Medulla oblongata (tissue), 1 donor: ENCODE measurements at regions not wholly inside any gene's neighbourhood (a gene's known extent, or its start where the extent isn't known, plus 50 kb on each side); places are given as distances from the start of the nearest gene placed in this dataset.
"Not testable (repeated sequence)": the region's sequence is repeated elsewhere in the genome, so short reads cannot be mapped to it uniquely, and the experiment has no call there.

Experiments used
- DNase-seq: peaks from one replicate; pipeline ENCODE4 v3.0.0-alpha.2; 2015; ENCODE audit errors: extremely low spot score

GRCh38 chr3:79968418-79968817, 200.6 kb upstream of the ROBO1 start:
- no peak for DNase-seq

- DNase-seq: no peak
Measured at GRCh38 chr3:79960594-79960993, 192.8 kb upstream of the ROBO1 start.

- DNase-seq: no peak
Measured at GRCh38 chr3:79957066-79957465, 189.3 kb upstream of the ROBO1 start.

DNA sequence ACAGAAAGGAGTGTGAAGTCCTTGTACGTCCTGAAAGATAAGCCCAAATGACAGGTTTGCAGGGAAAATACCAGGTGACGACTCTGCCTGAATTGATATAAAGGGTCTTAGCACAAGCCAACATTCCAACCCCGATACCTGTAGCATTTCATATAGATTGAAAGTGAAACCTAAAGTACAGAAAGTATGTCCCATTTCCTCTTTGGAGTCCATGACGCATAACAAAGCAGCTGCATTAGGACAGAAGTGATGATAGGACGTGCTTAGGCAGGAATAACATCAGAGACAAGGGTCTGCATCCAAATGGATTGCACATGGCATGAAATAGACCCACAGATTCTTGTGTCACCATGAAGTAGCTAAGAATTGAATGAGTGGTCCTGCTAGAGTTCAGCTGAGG, 187.0 kb upstream of the ROBO1 start:
- no peak for DNase-seq

- DNase-seq: no peak
Measured at GRCh38 chr3:79953591-79954101, 185.8 kb upstream of the ROBO1 start.

GRCh38 chr3:79951426-79951825, 183.6 kb upstream of the ROBO1 start:
- DNase-seq: not testable (repeated sequence)

- no peak for DNase-seq
Measured at GRCh38 chr3:79947957-79948356, 180.2 kb upstream of the ROBO1 start.

DNA sequence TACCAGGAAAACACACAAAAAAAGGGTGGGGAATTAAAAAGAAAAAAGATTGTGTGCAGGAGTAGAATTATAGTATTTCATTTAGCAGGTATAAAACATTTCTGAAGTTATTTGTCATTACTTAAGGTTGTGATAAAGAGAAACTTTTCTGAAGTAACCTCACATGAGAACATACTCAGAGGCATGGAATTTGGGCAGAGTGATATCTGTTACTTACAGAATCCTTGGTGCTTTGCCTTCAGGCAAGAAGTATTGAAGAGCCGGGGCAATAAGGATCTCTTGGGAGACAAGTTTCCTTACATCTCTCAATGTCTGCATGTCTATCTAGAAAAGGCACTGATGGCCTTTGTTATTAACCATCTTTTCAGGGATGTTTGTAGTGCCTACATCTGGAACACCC, 179.7 kb upstream of the ROBO1 start:
- DNase-seq: no peak

DNA sequence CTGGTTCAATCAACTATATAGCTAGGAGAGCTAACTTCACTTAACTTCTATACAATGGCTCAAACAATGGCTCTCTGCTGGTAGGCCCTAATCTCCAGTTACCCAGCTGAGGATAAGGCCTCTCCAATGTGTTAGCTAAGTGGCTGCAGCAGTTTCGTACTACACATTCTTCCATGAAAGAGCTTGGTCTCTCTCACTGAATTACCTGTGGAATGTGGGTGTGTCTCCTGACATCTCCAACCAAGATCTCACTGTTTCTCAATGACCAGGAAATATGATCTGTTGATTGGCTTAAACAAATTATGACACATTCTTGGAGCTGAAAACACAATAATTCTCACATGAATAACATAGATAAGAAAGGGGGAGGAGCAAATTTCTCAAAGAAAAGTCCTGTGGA, 169.8 kb upstream of the ROBO1 start:
- DNase-seq: no peak

GRCh38 chr3:79930196-79930595, 162.4 kb upstream of the ROBO1 start:
- no peak for DNase-seq

DNA sequence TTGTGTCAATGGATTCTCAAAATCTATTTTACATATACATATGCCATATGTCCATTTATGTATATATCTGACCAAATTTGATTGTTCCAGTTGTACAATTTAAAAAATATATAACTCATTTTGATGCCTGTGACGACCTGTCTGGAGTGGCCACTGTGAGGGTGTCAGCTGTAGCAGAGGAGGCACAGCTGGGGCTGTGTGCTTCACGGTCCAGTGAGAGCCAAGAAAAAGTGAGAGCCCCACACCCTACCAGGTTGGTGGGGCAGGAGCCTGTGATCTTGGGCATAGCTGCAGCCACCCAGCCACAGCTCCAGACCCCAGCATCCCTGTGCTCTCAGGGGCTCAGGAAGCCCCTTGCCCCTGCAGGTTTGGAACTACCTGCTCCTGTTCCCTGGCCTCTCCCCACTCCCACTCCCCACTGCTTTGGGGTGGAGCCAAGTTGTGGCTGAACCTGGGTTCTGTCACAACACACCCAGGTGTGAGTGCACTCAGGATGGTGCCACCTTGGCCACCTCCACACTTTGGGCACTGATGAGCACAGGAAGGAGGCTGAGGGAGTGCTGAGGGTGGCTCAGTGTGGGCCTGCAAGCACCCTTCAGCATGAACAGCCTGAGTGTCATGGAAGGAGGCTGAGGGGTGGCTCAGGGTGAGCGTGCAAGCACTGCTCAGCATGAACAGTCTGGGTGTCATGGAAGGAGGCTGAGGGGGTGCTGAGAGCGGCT, 161.1 kb upstream of the ROBO1 start:
- DNase-seq: no peak

DNA sequence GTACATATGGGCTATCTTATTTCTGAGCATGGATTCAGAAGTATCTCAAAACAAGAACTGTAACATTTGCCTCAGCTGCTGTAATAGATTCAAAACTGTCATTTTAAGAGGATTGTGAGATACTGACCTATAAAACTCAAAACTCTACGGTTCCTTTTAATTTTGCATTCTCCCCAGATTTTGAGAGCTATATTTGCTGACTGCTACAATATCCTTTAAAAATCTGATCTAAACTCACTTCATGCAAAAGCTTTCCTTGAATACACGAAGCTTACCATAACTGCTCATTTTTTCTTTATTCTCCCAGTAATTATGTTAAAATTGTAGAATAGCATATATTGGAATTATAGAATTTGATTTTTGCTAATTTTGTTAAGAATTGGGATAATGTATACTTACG, 158.7 kb upstream of the ROBO1 start:
- no peak for DNase-seq

DNA sequence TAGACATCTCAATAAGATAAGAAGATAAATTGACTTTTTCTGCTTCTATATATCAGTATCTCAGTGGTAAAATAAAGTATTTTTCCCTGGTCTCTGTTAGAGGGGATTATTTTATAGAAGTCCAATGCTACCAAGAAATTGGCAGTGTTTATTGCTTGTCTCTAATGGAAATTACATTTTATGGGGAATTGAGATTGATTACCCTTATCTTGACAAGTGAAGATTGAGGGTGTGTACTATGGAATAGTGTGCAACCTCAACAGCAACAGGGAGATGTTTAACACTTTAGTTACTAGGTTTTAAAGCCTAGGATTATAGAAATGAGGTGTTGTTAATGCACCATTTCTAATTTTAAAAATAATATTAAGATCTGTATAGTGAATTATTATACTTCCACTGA, 154.8 kb upstream of the ROBO1 start:
- no peak for DNase-seq

DNA sequence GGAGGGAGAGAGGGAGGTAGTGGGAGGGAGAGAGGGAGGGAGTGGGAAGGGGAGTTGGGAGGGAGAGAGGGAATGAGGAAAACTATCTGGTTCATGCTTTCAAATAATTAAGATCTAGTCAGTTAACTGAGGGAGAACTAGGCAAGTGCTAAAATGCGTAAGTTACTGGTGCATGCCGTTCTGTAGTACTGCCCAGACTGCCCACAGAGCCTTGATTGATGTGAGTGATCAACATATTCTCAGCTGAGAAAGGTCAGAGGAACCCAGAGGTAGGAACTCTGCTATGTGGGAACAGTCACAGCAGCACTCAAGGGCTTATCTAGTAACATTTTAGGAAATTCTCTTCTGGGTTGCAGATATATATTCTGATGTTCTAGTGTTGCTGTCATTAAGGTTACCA, 149.8 kb upstream of the ROBO1 start:
- DNase-seq: no peak

GRCh38 chr3:79910337-79910736, 142.5 kb upstream of the ROBO1 start:
- no peak for DNase-seq

GRCh38 chr3:79906106-79906505, 138.3 kb upstream of the ROBO1 start:
- DNase-seq: no peak

- no peak for DNase-seq
Measured at GRCh38 chr3:79902151-79902550, 134.4 kb upstream of the ROBO1 start.

DNA sequence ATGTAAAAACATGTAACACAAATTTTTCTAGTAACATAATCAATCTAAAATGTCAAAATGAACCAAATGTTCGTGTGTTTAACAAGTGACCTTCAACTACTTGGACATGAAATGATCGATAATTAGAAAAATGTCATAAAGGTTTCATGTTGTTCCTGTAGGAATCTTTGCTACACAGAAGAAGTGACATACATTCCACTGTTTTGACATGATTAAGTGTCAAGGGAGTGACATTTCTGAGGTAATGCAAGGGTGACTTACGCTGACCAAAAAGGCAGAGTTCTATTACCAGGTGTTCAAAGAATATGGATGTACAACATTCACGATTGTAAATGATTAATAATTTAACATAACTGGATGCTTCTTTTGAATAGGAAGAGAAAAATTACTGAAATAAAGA, 131.1 kb upstream of the ROBO1 start:
- no peak for DNase-seq

- no peak for DNase-seq
Measured at GRCh38 chr3:79896086-79896485, 128.3 kb upstream of the ROBO1 start.

GRCh38 chr3:79887213-79887612, 119.4 kb upstream of the ROBO1 start:
- no peak for DNase-seq

GRCh38 chr3:79886204-79886603, 118.4 kb upstream of the ROBO1 start:
- DNase-seq: peak; percentile 7

DNA sequence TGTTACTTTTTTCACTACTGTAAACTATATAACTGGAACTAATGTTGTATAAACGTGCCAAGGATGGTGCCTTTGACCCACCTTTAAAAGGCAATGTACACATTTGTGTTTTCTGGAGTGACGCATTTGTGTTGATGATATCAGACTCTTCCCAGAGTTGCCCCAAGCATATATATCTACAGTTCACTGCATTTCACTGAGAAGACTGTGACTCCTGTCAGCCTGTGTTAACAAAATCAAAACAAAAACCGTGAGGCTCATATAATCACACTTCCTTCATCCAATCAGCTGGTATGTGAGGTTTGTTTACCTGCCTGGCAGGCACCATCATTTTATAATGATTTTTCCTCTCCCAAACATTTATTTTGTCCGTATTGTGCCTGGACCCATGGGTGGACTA, 117.6 kb upstream of the ROBO1 start:
- DNase-seq: no peak

- DNase-seq: no peak
Measured at GRCh38 chr3:79884354-79884753, 116.6 kb upstream of the ROBO1 start.

DNA sequence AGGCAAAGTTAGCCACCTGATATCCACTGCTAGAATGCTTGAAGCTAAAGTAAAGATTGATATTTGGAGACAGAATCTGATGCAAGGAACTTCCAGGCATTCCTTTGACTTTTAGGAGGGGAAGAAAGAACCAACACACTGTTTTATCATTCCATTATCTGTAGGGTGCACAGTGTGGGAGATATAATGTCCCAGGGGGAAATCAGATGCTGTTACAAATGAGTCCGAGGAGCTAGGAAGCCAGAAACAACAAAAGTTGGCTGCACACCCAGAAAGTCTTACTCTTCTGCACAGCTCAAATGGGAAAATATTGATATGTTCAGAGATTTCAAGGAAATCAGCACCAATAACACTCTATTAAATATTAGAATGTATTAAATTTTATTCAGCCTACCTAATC, 113.6 kb upstream of the ROBO1 start:
- DNase-seq: no peak
